ENCODE measurements at regions not wholly inside any gene's neighbourhood (a gene's known extent, or its start where the extent isn't known, plus 50 kb on each side); places are given as distances from the start of the nearest gene placed in this dataset.

- no peak for TF ChIP-seq CTCF (IDR thresholded peaks at IDR 0.05; ENCODE audit: insufficient read depth, low read length)
- TF ChIP-seq POLR2AphosphoS5 (IDR thresholded peaks at IDR 0.05; ENCODE audit: low read depth), result no peak
- TF ChIP-seq REST (IDR thresholded peaks at IDR 0.05; ENCODE audit: insufficient replicate concordance, low read depth), result no peak
Measured at GRCh38 chr6:6384520-6384919, 64.1 kb upstream of the F13A1 start.

Data from HL-60 (cell line).